GM18858 (cell line): ENCODE measurements at regions not wholly inside any gene's neighbourhood (a gene's known extent, or its start where the extent isn't known, plus 50 kb on each side); places are given as distances from the start of the nearest gene placed in this dataset.

Experiments used
- ATAC-seq: cut with Tn5 transposase; IDR thresholded peaks from one replicate; pipeline ENCODE4 v1.9.1; 2021; ENCODE audit not compliant: unreplicated experiment

DNA sequence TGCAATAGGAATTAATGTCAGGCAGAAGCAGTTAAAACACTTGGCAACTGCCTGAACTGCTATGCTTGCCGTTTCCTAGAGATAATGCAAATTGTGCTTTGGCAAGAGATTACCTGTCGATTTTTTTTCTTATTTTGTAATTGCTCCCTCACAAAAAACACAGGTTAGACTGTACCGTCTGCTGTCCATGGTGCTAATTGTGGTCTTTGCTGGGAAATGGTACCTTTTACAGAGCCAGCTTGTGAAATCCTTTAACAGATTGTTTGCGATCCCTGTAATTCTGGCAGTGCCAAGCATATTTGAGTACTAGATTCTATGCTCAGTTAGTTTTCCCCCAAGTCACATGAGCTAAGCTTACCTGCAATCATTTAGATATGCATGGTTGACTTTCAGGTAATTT lies 2125.8 kb upstream of the WWC1 start:
- no peak for ATAC-seq

GRCh38 chr5:166166071-166166470 lies 2125.4 kb upstream of the WWC1 start:
- no peak for ATAC-seq

GRCh38 chr5:166172597-166172996 lies 2118.8 kb upstream of the WWC1 start:
- no peak for ATAC-seq

GRCh38 chr5:166178411-166179080 lies 2112.9 kb upstream of the WWC1 start:
- ATAC-seq: no peak

DNA sequence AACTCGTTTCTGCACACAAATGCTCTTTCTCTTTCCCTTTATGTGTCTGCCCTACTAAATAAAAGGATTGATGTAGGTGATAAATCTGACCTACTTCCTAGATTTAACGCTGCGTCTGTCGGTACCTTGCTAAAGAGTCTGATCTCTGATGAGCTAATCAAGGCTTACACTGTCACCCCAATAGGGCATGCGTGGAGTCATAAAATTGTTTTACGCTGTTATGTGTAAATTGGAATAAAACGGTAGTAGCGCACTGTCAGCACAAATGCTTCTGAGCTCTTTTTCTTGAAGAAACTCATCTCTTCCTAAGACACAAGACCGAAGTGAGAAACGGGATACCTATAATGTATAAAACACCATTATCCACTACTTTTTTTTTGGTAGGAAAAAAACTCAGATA lies 2106.3 kb upstream of the WWC1 start:
- no peak for ATAC-seq

- ATAC-seq: no peak
These were observed 2102.7 kb upstream of the WWC1 start for GRCh38 chr5:166188501-166189325.

DNA sequence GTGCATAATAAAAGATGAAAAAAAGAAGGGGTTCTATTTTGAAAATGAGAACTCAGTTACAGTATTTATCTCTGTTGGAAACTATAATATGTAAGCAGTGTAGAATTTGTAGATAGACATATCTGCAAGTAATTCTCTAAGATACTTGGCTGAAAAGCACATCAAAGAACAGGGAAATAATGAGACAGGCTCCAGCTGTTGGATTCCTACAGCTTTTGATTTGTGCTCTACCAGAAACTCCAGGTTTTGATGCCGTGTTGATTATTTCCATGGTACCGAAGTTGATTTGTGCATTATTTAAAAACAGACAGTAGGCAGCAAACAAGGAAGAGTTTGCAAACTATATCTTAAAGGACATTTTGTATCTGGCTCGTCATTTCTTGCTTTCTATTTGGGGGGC lies 2098.7 kb upstream of the WWC1 start:
- ATAC-seq: no peak

GRCh38 chr5:166195981-166196380 lies 2095.5 kb upstream of the WWC1 start:
- ATAC-seq: no peak

GRCh38 chr5:166200532-166200931 lies 2090.9 kb upstream of the WWC1 start:
- ATAC-seq: no peak

DNA sequence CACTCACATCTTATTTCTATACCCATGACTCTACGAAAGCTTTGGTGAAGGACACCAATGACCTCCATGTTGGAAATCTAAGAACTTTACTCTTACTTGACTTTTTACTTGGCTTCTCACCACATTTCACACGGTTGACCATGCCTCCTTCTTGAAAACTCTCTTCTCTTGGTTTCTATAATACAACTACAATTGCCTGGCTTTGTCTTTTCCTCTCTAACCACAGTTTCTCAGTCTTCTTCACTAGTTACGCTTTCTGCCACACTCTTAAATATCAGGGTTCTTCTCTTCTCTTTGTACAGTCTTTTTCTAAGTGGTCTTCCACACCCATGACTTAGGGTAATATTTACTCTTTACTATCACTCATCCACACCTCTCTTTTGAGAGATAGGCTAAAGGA lies 2079.8 kb upstream of the WWC1 start:
- ATAC-seq: no peak

GRCh38 chr5:166236327-166236726 lies 2055.1 kb upstream of the WWC1 start:
- ATAC-seq: no peak

DNA sequence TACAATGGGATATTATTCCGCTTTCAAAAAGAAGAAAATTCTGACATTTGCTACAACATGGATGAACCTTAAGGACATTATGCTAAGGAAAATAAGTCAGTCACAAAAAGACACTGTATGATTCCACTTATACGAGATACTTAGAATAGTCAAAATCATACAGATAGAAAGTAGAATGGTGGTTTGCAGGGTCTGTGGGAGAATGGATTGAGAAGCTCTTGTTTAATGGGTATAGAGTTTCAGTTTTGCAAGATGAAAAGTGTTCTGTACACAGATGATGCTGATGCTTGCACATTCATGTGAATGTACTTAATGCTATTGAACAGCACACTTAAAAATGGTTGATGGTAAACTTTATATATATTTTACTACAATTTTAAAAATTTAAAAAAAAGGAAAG lies 2050.7 kb upstream of the WWC1 start:
- no peak for ATAC-seq

- no peak for ATAC-seq
These were observed 2045.9 kb upstream of the WWC1 start for GRCh38 chr5:166245556-166245955.

DNA sequence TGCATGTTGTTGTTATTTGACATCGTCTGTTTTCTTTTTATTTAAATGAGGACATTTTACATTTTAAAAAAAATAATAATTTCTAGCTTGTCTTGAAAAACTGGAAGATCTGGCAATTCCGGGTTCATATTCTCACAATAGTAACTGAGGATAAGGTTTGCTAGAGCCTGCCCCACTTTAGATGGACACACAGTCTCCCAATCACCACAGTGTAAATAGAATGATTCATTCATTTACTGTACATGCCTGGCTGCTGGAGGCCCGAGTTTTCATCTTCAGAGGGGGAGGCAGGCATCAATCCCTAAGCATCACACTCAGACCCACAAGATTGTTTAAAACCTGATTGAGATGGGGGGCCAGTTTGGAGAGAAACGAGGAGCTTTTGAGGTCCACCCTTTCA lies 2039.7 kb upstream of the WWC1 start:
- ATAC-seq: no peak

DNA sequence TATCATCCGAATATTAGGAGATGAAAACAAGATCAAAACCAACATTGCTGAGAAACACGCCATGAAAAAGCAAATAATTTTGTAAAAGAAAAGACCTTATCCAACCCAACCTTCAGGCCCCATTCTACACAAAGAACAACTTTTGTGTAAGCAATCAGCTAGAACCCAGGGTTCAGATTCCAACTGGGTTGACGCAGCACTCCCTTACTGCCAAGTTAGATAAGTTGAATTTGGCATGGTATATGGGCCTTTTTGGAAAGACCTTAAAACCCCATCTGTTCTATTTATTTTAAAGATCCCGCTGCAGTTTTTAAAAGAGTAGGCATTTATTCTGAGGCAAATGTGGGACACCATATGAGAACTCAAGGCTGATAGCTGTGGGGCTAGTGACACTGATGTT lies 2033.8 kb upstream of the WWC1 start:
- ATAC-seq: no peak

DNA sequence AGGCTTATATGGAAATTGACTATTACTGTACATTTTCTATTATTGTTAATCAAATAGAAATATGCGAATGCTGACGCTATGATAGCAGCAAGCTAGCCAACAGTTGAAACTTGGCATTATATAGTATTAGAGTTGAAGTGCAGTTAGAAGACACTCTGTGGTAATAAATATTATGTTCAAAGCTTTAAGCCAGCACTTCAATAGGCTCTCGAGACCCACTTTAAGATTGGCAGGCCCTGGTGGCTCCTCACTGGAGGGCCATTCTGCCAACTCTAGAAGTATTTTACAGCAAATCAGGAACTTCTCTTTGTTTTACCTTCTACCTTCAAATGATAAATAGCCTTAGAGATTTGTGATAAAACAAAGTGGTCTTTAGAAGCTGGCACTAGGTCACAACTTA lies 2029.0 kb upstream of the WWC1 start:
- ATAC-seq: no peak

GRCh38 chr5:166267907-166268306 lies 2023.5 kb upstream of the WWC1 start:
- ATAC-seq: no peak

DNA sequence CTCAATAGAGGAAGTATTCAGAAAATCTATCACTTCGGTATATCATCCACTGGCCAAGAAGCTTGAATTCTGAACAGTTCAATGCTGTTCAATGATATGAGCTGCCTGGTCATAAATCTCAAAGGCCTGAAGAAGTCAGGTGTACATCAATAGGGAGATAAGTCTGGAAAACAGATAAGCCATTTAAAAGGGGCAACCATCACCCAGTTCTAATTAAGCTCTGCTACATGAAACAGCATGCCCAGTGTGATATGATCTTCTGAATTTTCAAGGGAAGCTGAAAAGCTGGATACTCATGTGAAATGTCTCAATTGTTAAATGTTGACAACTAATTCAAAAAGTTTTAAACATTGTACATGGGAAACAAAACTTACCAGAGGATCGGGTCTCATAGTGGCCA lies 2020.7 kb upstream of the WWC1 start:
- no peak for ATAC-seq

DNA sequence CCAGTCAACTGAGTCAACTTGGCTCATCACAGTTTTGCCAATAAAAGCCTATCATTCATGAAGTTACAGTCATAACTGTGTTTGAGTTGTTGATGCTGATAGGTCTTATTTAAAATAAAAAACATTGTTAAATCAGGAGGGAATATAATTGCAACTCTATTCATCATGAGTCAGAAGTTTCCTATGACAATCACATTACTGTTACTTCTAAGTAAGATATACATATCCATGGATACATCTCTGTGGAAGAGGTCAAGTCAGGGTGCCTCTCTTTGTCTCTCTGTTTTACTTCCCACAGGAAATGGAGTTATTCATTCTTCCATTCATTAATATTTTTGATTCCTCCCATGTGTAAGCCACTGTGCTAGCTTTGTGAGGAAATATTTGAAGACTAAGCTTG lies 2015.4 kb upstream of the WWC1 start:
- no peak for ATAC-seq

- no peak for ATAC-seq
These were observed 2011.6 kb upstream of the WWC1 start for GRCh38 chr5:166279828-166280227.

- ATAC-seq: no peak
These were observed 2010.0 kb upstream of the WWC1 start for GRCh38 chr5:166281433-166281832.

DNA sequence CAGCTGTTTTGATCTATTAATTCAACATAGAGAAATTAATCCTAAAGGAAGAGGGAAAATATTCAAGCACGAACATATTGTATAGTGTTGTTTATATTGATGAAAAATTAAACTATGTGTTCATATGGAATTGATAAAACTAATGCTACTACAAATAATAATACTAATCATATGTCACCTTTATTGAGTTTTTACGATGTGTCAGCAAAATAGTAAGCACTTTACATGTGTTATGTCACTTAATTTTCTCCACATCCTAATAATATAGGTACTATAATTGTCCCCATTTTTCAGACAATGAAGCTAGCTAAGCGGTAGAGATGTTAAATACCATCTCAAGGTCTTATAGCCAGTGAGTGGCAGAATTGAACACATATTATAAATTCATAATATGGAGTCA lies 2008.5 kb upstream of the WWC1 start:
- no peak for ATAC-seq

DNA sequence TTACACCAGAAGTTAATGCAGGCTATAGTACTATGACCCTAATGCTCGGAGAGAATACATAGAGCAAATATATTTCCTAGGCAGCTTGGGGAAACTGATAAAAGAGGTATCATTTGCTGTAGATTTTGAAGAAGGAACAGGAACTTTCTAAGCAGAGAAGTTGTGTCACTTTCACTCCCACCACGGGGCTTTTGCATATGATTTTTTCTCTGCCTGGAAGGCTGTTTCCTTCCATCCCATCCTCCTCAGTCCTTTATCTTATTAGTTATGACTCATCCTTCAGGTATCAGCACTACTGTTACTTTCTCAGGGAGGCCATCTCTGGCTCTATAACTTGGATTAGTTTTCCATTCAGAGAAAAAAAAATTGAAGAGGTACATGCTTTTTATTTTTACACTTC lies 2006.1 kb upstream of the WWC1 start:
- ATAC-seq: no peak
